Thoracic aorta (tissue), 2 donors: ENCODE measurements at regions not wholly inside any gene's neighbourhood (a gene's known extent, or its start where the extent isn't known, plus 50 kb on each side); places are given as distances from the start of the nearest gene placed in this dataset.

Source experiments
- ATAC-seq: fragments of 150-250 bp; one replicate; pipeline ENCODE4 v1.8.0; 2017; ENCODE audit warnings: low read depth; ENCODE audit not compliant: insufficient number of reproducible peaks, low FRiP score
- DNase-seq: peaks from one replicate; pipeline ENCODE4 v3.0.0-alpha.2; 2020; ENCODE audit warnings: low spot score
- H3K27ac ChIP-seq, 2 donors: fragments of 200-600 bp; sonication (generic); 1 replicate in 1 of 2; 2 replicates in 1 of 2; pipeline ENCODE4 v1.5.1; 2016; ENCODE audit warnings: mild to moderate bottlenecking in 2 of 2, moderate library complexity in 2 of 2
- H3K27me3 ChIP-seq: fragments of 200-600 bp; sonication (generic); replicated peaks from 2 replicates; pipeline ENCODE4 v1.6.0; 2016; ENCODE audit warnings: mild to moderate bottlenecking; ENCODE audit not compliant: insufficient read depth
- H3K36me3 ChIP-seq: fragments of 200-600 bp; sonication (generic); one replicate; pipeline ENCODE4 v1.5.1; 2016
- H3K4me1 ChIP-seq, 2 donors: fragments of 200-600 bp; sonication (generic); 1 replicate in 1 of 2; 2 replicates in 1 of 2; pipeline versions ENCODE4 v1.5.1 to v1.6.0; 2016; ENCODE audit warnings: low read depth in 2 of 2, mild to moderate bottlenecking in 1 of 2; ENCODE audit not compliant: control insufficient read depth in 1 of 2
- H3K4me3 ChIP-seq: fragments of 200-600 bp; sonication (generic); 2 replicates; pipeline ENCODE4 v1.5.1; 2016; ENCODE audit warnings: mild to moderate bottlenecking
- H3K9me3 ChIP-seq: fragments of 200-600 bp; sonication (generic); 2 replicates; pipeline ENCODE4 v1.5.1; 2016
- TF ChIP-seq, protein P1 (sequence below): fragments of 200-600 bp; sonication (generic); IDR thresholded peaks from one replicate; pipeline ENCODE4 v1.5.1; 2019; ENCODE audit warnings: antibody characterized with exemption

DNA sequence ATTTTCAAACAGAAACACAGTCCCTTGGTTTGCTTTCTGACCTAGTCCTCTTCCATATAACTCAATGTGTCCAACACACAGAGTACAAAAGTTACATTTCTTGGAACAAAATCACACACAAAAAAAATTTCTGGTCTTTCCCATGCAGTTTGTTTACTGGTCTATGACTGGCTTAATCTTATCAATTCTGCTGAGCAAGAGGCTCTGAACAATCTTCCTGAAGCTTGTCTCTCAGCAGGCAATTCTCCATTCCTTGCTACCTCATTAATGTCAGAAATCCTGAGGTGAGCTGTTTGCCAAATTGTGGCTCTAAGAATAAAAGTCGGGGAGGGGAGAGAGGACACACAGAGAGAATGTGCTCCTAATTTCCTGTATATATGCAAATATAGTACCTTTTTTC is 423.6 kb downstream of the HLX start:
- Histone ChIP-seq H3K27ac (no peak overlapping the region), H3K4me3 (no peak overlapping the region), H3K4me1 (no peaks in the 10 kb centered on the region), H3K36me3 (no peaks in the 10 kb centered on the region), H3K9me3 (no peaks in the 10 kb centered on the region), H3K27me3 (no peaks in the 10 kb centered on the region)
- DNase-seq (no peak), ATAC-seq (no peak)
- TF ChIP-seq, protein P1, sequence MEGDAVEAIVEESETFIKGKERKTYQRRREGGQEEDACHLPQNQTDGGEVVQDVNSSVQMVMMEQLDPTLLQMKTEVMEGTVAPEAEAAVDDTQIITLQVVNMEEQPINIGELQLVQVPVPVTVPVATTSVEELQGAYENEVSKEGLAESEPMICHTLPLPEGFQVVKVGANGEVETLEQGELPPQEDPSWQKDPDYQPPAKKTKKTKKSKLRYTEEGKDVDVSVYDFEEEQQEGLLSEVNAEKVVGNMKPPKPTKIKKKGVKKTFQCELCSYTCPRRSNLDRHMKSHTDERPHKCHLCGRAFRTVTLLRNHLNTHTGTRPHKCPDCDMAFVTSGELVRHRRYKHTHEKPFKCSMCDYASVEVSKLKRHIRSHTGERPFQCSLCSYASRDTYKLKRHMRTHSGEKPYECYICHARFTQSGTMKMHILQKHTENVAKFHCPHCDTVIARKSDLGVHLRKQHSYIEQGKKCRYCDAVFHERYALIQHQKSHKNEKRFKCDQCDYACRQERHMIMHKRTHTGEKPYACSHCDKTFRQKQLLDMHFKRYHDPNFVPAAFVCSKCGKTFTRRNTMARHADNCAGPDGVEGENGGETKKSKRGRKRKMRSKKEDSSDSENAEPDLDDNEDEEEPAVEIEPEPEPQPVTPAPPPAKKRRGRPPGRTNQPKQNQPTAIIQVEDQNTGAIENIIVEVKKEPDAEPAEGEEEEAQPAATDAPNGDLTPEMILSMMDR, result no peak

DNA sequence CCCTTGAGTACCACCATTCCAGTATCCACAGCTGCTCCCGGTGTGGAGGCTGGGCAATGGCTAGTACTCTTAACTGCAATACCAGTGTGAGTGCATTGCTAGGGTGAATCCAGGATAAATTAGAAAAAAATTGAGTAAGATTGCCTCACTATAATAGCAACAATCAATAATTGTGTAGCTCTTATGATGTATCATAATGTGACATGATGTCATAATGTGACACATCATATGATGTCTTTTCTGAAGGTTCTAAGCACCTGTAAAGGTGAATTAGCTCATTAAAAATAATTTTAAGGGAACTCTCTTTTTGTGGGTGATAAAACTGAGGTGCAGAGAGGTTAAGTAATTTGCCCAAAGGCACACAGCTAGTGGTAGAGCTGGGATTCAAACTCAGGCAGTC is 424.4 kb downstream of the HLX start:
- Histone ChIP-seq H3K4me3 (no peak overlapping the region), H3K9me3 (no peaks in the 10 kb centered on the region), H3K36me3 (no peaks in the 10 kb centered on the region), H3K4me1 (no peaks in the 10 kb centered on the region), H3K27ac (no peak overlapping the region), H3K27me3 (no peaks in the 10 kb centered on the region)
- TF ChIP-seq, protein P1, result no peak
- DNase-seq (no peak), ATAC-seq (no peak)

GRCh38 chr1:221306239-221306638 is 427.0 kb downstream of the HLX start:
- DNase-seq (no peak), ATAC-seq (no peak)
- H3K4me1 ChIP-seq, result no peaks in the 10 kb centered on the region
- no peak overlapping the region for H3K27ac ChIP-seq
- H3K4me3 ChIP-seq, result no peak overlapping the region
- H3K27me3 ChIP-seq, result no peaks in the 10 kb centered on the region
- no peaks in the 10 kb centered on the region for H3K9me3 ChIP-seq
- TF ChIP-seq, protein P1, result no peak
- no peaks in the 10 kb centered on the region for H3K36me3 ChIP-seq

DNA sequence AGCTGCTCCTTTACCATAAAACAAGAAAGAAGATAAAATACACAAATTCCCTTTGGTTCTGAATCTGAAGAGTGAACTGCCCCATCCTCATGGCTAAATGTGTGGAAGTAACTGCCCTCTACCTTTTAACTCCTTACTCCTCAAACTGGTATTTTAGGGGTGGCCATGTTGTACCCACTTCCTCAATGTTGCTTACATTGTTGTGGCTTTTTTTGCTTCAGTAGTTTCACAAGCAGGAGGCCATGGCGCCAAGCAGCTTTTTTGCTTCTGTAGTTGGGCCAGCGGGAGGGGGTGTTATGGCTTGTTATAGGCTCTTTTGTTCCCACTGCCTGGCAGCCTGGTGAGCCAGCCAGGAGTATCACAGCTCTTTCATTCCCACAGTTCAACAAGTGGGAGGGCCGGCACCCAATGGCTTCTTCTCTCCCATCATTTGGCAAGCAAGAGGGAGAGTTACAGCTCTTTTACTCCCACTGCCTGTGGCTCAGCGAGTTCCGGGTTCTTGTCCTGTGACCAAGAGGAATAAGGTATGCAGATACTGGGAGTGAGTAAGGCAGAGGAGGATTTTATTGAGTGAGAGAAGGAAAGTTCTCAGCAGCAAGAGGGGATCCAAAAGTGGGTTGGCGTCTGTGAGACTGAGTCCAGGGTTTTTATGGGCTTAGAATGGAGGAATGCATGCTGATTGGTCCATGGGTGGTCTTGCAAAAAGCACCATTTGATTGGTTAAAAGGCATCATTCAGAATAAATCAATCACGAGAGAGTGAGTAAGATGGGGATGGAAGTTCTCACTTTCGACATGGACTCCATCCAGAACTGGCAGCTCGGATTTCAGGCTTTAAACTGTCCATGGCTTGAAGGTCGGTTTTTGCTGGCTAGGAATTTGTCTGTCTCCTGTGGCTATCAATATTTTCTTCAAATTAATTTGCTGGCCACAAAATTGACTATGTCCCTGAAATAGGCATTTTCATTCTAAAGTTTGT is 429.6 kb downstream of the HLX start:
- TF ChIP-seq, protein P1, result no peak
- Histone ChIP-seq H3K36me3 (no peaks in the 10 kb centered on the region), H3K9me3 (no peaks in the 10 kb centered on the region), H3K4me1 (no peaks in the 10 kb centered on the region), H3K27me3 (no peaks in the 10 kb centered on the region), H3K4me3 (no peak overlapping the region), H3K27ac (no peak overlapping the region)
- ATAC-seq (no peak), DNase-seq (no peak)

DNA sequence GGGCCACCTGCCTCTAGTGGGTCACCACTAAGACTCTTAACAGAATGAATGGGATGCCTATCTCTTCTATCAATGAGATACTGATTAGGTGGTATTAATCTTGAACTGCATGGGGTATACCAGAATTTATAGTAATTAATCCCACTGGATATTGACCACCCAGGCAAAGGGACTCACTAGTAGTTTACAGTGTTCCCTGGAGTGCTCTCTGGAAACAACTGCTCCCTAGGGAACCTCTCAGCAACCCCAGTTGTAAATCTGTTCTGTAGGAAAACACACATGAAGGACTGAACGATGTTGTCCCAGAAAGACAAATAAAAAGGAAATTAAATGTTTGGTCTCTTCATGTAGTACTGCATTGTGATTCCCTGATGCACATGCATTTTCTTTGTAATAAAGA is 430.5 kb downstream of the HLX start:
- ATAC-seq, result no peak

More for the DNA sequence above, 430.5 kb downstream of the HLX start:
- DNase-seq, result no peak
- H3K27me3 ChIP-seq, result no peaks in the 10 kb centered on the region
- H3K4me1 ChIP-seq, result peaks cover 2 to 8% of the 10 kb centered on the region in 2 donors
- no peaks in the 10 kb centered on the region for H3K9me3 ChIP-seq
- no peak overlapping the region for H3K4me3 ChIP-seq
- no peak overlapping the region for H3K27ac ChIP-seq
- TF ChIP-seq, protein P1, result no peak
- no peaks in the 10 kb centered on the region for H3K36me3 ChIP-seq
